Activated CD8-positive, alpha-beta memory T cell treated with anti-CD3 and anti-CD28 coated beads for 4 hours (primary cell): ENCODE measurements at regions not wholly inside any gene's neighbourhood (a gene's known extent, or its start where the extent isn't known, plus 50 kb on each side); places are given as distances from the start of the nearest gene placed in this dataset.

Source experiments
- DNase-seq, 2 donors: peaks; one replicate each; pipeline ENCODE4 v3.0.0-alpha.2; 2020; ENCODE audit warnings: low read depth in 2 of 2

GRCh38 chr1:185581020-185581419, 153.2 kb upstream of the HMCN1 start:
- DNase-seq: no peak

DNA sequence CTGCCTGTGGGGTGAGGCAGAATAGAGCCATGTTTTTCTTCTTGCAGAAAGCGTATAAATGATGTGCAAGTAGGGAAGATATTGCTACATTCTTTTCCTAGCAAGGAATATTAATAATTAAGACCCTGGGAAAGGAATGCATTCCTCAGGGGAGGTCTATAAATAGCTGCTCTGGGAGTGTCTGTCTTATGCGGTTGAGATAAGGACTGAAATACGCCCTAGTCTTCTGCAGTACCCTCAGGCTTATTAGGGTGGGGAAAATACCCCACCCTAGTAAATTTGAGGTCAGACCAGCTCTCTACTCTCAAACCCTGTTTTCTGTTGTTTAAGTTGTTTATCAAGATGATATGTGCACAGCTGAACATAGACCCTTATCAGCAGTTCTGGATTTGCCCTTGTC, 155.9 kb upstream of the HMCN1 start:
- DNase-seq: no peak

DNA sequence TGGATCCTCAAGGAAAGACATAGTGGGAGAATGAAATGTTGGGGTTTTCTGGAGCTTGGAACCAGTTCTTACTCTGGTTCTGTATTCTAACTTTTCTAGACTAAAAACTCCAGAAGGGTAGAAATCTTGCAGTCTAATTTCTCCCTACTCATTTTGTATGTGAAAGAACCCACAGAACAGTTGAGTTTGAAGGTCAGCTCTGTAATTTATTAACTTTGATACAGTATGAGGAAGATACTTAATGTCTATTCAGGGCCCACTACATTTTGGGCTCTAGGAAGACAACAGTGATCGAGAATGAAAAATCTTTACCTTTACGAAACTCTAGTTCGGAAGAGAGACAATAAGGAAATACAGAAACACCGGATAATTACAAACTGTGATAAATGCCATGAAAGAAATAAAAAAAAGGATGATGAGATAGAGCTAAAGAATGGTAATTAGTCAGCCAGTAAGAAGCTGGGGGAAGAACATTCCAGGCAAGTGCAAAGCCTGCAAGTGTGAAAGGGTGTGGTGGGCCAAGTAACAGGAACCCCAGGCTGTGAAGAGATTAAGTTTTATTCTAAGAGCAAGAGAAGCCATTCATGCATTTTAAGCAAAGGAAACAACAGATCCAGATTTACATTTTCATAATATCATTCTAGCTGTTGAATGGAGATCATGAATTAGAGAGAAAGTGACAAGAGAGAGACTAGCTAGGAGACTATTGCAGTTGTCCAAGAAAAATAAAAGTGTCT, 159.9 kb upstream of the HMCN1 start:
- no peak for DNase-seq

DNA sequence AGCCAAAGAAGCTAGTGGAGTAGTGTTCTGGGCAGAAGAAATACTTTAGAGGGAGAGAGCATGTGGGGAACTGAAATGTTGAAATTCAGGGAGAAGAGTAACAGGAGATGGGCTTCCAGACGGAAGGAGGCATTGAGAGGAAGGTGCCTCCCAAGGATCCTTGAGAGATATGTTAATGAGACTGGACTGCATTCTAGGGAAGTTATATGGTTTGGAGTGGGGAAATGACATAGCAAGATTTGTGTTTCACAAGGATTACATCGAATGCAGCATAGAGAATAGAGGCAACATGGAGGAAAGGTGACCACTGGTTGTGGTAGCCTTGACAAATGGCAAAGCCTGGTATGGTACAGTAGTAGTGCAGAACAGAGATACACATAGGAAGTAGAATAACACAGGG, 160.5 kb upstream of the HMCN1 start:
- no peak for DNase-seq

- no peak for DNase-seq
Measured at GRCh38 chr1:185573162-185573561, 161.0 kb upstream of the HMCN1 start.

DNA sequence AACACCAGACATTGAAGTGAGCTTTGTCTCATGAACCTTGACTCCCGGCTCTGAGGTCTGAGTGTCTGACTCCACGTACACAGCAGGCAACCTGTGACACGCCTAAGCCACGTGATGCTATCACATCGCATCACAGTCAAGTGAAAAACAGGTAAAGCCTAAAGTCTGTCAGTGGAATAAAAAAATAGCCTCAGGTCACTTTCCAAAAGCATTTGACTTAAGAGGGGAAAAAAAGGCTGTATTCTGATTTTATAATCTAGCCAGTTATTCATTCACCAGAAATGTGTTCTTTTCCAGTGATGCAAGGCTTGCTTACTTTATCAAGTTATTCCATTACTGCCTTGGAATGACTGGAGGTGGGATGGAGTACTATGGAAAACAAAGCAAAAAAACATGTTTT, 163.2 kb upstream of the HMCN1 start:
- DNase-seq: no peak

DNA sequence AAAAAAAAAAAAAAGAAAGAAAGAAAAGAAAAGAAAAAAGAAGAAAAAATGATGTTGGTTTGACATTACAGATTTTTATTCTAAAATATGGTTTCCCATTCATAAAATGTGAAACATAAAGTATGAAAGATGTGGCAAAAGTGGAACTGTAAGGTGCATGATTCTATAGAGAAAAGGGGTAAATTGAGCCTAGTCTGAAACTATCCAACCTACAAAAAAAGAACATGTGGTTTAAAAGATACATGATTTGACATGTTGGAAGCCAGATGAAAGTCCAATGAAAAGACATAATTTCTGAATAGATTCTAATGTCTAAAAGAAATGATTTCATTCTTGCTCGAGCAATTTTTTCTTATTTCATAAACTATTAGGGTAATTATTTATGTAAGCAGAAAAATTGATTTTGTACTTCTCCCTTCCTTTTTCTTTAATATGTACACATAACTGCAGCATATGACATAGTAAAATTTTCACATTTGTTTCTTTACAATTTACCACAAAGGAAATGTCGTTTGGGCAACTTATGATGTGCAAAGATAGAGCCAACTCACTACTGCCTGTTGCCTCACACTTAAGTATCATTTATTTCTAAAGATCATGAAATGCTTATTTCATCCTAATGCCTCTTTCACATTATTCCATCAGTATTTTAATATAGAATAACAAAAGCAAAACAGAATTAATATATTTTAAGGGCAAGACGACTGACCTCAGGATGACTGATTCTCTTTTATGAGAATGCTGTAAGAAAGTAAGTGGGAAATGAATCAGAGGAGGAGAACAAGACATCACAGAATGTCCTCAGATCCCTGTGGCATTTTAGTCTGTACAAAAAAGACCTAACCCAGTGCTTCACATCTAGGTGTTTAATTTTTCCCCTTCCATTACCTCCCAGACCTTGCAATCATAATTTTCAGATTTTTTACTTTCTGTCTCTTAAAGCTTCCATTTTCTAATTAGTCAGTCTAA, 165.8 kb upstream of the HMCN1 start:
- no peak for DNase-seq

DNA sequence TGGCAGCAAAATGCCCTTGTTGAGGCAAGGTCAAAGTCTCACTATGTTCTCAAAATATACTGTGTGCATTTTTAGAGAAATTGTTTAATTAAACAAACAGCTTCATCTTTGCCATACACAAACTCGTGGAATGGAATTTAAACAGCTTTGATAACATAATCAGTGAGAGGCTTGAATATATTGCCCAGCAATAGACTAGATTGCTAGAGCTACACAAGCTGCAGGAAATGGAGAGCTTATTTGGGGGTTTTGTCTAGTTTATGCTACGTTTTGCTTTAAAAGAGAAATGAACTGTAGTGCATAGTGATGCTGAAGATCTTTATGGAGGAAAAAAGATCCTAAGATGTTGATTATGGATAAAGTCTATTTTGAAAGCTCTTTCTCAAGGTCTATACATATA, 166.8 kb upstream of the HMCN1 start:
- DNase-seq: no peak

GRCh38 chr1:185566995-185567394, 167.2 kb upstream of the HMCN1 start:
- DNase-seq: peak in 1 of 2 donors; percentile 33

DNA sequence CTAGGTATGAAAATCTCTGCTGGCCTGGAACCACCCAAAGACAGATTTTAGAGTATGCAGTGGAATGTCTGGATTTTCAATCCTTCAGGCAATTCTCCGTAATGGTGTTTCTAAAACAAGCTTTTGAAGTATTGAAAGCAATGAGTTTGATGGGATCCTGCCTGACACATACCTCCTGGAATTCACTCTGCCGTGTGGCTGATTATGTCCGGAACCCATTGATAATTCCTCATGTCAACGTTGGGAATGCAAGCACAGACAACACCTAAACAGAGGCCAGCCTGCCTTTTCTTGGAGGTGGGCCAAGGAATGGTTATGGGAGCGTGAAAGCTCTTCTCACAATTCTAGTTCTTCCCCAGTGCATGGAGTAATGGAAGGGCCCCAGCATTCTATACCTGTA, 168.9 kb upstream of the HMCN1 start:
- DNase-seq: no peak

GRCh38 chr1:185564816-185565215, 169.4 kb upstream of the HMCN1 start:
- DNase-seq: no peak

- DNase-seq: no peak
Measured at GRCh38 chr1:185562461-185563359, 171.5 kb upstream of the HMCN1 start.

- DNase-seq: no peak
Measured at GRCh38 chr1:185561629-185562028, 172.6 kb upstream of the HMCN1 start.

- no peak for DNase-seq
Measured at GRCh38 chr1:185560760-185561159, 173.4 kb upstream of the HMCN1 start.

- DNase-seq: peak in 1 of 2 donors; percentile 32
Measured at GRCh38 chr1:185559684-185560331, 174.4 kb upstream of the HMCN1 start.

GRCh38 chr1:185559151-185559550, 175.0 kb upstream of the HMCN1 start:
- no peak for DNase-seq

GRCh38 chr1:185556561-185556960, 177.6 kb upstream of the HMCN1 start:
- DNase-seq: no peak

DNA sequence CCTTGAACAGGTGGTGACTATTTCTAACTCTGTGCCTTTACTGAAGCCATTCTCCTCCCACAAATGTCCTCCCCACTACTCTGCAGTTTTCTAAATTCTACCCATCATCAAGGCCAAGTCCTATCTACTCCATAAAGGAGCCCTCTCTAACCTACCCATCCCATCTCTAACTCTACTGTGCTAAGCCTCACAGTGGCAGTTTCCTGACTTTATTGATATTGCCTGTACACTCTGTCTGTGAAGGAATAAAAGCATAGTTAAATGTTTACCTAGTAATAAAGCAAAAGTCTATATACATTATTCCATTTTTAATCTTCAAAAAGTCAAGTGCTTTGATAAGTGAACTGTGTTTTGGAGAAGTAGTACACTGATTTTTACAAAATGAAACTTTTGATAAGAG, 178.4 kb upstream of the HMCN1 start:
- DNase-seq: no peak

DNA sequence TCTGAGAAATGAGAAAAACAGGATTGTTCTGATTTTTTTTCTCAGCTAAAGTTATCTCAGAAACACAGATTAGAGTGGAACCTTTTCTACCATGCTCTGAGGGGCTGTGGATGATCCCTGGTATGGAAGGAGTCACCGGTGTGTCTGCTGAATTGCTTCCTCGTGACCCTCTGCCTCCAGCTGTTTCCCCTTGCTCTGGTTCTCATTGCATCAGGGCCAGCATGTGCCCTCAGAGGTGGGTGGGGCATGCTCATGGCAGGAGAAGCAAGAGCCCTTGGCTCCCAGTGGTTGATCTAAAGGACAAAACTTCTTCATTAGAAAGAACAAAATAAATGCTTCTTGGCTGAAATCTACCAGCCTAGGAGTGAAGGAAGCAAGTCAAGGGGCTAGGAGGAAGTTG, 183.2 kb upstream of the HMCN1 start:
- no peak for DNase-seq

- DNase-seq: no peak
Measured at GRCh38 chr1:185549906-185550305, 184.3 kb upstream of the HMCN1 start.

GRCh38 chr1:185546029-185546428, 188.2 kb upstream of the HMCN1 start:
- DNase-seq: no peak
